ENCODE measurements at regions not wholly inside any gene's neighbourhood (a gene's known extent, or its start where the extent isn't known, plus 50 kb on each side); places are given as distances from the start of the nearest gene placed in this dataset.
"Not testable (repeated sequence)": the region's sequence is repeated elsewhere in the genome, so short reads cannot be mapped to it uniquely, and the experiment has no call there.

- not testable (repeated sequence) for TF ChIP-seq ZBTB1 (tag by site-specific recombination; IDR thresholded peaks at IDR 0.05); ZNF155 (tag by site-specific recombination; IDR thresholded peaks at IDR 0.05); ZNF157 (tag by site-specific recombination; IDR thresholded peaks at IDR 0.05); CTCF (tag by site-specific recombination; IDR thresholded peaks at IDR 0.05); ZFHX2 (tag by site-specific recombination; conservative IDR thresholded peaks at IDR 0.05); TRIM28 (IDR thresholded peaks at IDR 0.05; ENCODE audit: borderline replicate concordance, low read length); ZNF658 (tag by site-specific recombination; IDR thresholded peaks at IDR 0.05); ZNF175 (tag by site-specific recombination; IDR thresholded peaks at IDR 0.05); ZNF449 (tag by site-specific recombination; IDR thresholded peaks at IDR 0.05); HOXD13 (CRISPR knock-in tag; IDR thresholded peaks at IDR 0.05; ENCODE audit: borderline replicate concordance); REPIN1 (tag by site-specific recombination; IDR thresholded peaks at IDR 0.05; ENCODE audit: low read depth); YY1 (tag by site-specific recombination; IDR thresholded peaks at IDR 0.05); ZNF423 (tag by site-specific recombination; IDR thresholded peaks at IDR 0.05)
- TF ChIP-seq, protein P1, sequence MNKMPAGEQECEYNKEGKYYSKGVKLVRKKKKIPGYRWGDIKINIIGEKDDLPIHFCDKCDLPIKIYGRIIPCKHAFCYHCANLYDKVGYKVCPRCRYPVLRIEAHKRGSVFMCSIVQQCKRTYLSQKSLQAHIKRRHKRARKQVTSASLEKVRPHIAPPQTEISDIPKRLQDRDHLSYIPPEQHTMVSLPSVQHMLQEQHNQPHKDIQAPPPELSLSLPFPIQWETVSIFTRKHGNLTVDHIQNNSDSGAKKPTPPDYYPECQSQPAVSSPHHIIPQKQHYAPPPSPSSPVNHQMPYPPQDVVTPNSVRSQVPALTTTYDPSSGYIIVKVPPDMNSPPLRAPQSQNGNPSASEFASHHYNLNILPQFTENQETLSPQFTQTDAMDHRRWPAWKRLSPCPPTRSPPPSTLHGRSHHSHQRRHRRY (tag by site-specific recombination; IDR thresholded peaks at IDR 0.05), result not testable (repeated sequence)
Measured at GRCh38 chr5:20765074-20765473, 777.1 kb upstream of the CDH18 start.
